Endodermal cell (in vitro differentiated cells): ENCODE measurements at regions not wholly inside any gene's neighbourhood (a gene's known extent, or its start where the extent isn't known, plus 50 kb on each side); places are given as distances from the start of the nearest gene placed in this dataset.
"Not testable (repeated sequence)": the region's sequence is repeated elsewhere in the genome, so short reads cannot be mapped to it uniquely, and the experiment has no call there.

Experiments
- DNase-seq: peaks from one replicate; pipeline ENCODE4 v3.0.0-alpha.2; 2017
- H3K27ac ChIP-seq: 2 replicates; pipeline ENCODE4 v1.5.1; 2013; ENCODE audit warnings: mild to moderate bottlenecking, low read depth, low read length, moderate library complexity
- H3K27me3 ChIP-seq: 2 replicates; pipeline ENCODE4 v1.6.1; 2013; ENCODE audit warnings: mild to moderate bottlenecking, low read length, moderate library complexity; ENCODE audit not compliant: insufficient read depth, control insufficient read depth, poor library complexity, severe bottlenecking
- H3K36me3 ChIP-seq: 2 replicates; pipeline ENCODE4 v1.7.0; 2013; ENCODE audit warnings: mild to moderate bottlenecking, low read length, moderate library complexity; ENCODE audit not compliant: control insufficient read depth, insufficient read depth
- H3K4me1 ChIP-seq: one replicate; pipeline ENCODE4 v1.7.0; 2013; ENCODE audit warnings: low read length; ENCODE audit not compliant: control insufficient read depth, insufficient read depth
- H3K4me3 ChIP-seq: 2 replicates; pipeline ENCODE4 v1.5.1; 2013; ENCODE audit warnings: mild to moderate bottlenecking, low read length, moderate library complexity
- H3K9ac ChIP-seq: 2 replicates; pipeline ENCODE4 v1.6.1; 2013; ENCODE audit warnings: mild to moderate bottlenecking, low read length, moderate library complexity; ENCODE audit not compliant: poor library complexity, severe bottlenecking; ENCODE audit errors: extremely low read depth
- H3K9me3 ChIP-seq: 2 replicates; pipeline ENCODE4 v1.6.1; 2013; ENCODE audit warnings: mild to moderate bottlenecking, low read length, moderate library complexity; ENCODE audit not compliant: control insufficient read depth
- H3K27ac Mint-ChIP-seq: 2 replicates; pipeline ENCODE4 v1.8.0; 2020; ENCODE audit warnings: mixed read lengths
- H3K27me3 Mint-ChIP-seq: 2 replicates; pipeline ENCODE4 v1.8.0; 2021; ENCODE audit warnings: mild to moderate bottlenecking, mixed read lengths; ENCODE audit not compliant: insufficient read depth
- H3K36me3 Mint-ChIP-seq: 2 replicates; pipeline ENCODE4 v1.8.0; 2020; ENCODE audit warnings: low read depth, mixed read lengths
- H3K4me1 Mint-ChIP-seq: 2 replicates; pipeline ENCODE4 v1.8.0; 2020; ENCODE audit warnings: mixed read lengths
- H3K4me3 Mint-ChIP-seq: 2 replicates; pipeline ENCODE4 v1.8.0; 2020; ENCODE audit warnings: mild to moderate bottlenecking, moderate library complexity, mixed read lengths
- H3K9me3 Mint-ChIP-seq: 2 replicates; pipeline ENCODE4 v1.8.0; 2020; ENCODE audit warnings: mild to moderate bottlenecking, mixed read lengths
- WGBS, 2 experiments: methylation state at CpG; one replicate each; pipeline versions ENCODE4 v1.1.5 to v1.1.7; 2013; ENCODE audit warnings: missing lambda C conversion rate in 2 of 2, mixed read lengths in 1 of 2; ENCODE audit not compliant: insufficient coverage in 1 of 2, insufficient read length in 1 of 2; 5-methylcytosine and 5-hydroxymethylcytosine counted together
- TF ChIP-seq, protein P1 (sequence below): fragments of 200-600 bp; sonication (generic); conservative IDR thresholded peaks from 2 replicates; pipeline ENCODE4 v1.5.0; 2021; ENCODE audit warnings: antibody characterized with exemption, mild to moderate bottlenecking

DNA sequence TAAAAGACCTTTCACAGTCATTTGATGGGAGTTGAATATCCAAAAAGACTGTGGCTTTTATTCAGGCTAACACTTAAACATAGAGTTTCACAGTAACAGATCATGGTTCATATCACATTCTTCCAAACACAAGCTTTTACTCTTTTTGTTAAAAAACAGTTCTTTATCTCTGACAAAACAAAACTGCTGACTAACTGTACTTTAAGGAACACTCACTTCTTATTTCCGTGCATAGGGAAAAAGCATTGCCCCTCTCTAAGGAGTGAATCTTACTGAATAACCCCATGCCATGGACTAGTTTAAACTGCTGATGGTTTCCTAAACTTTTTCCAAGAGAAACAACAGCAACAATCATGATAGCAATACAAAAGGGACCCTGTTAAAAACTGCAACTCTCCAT, 297.0 kb upstream of the INTU start:
- DNase-seq: no peak
- Mint-ChIP-seq H3K4me1 (no peaks in the 10 kb centered on the region), H3K27ac (no peak overlapping the region), H3K4me3 (no peak overlapping the region), H3K27me3 (no peaks in the 10 kb centered on the region), H3K36me3 (no peaks in the 10 kb centered on the region), H3K9me3 (no peaks in the 10 kb centered on the region)
- H3K9me3 ChIP-seq: no peaks in the 10 kb centered on the region
- H3K27me3 ChIP-seq: no peaks in the 10 kb centered on the region
- H3K9ac ChIP-seq: no peak overlapping the region
- TF ChIP-seq, protein P1, sequence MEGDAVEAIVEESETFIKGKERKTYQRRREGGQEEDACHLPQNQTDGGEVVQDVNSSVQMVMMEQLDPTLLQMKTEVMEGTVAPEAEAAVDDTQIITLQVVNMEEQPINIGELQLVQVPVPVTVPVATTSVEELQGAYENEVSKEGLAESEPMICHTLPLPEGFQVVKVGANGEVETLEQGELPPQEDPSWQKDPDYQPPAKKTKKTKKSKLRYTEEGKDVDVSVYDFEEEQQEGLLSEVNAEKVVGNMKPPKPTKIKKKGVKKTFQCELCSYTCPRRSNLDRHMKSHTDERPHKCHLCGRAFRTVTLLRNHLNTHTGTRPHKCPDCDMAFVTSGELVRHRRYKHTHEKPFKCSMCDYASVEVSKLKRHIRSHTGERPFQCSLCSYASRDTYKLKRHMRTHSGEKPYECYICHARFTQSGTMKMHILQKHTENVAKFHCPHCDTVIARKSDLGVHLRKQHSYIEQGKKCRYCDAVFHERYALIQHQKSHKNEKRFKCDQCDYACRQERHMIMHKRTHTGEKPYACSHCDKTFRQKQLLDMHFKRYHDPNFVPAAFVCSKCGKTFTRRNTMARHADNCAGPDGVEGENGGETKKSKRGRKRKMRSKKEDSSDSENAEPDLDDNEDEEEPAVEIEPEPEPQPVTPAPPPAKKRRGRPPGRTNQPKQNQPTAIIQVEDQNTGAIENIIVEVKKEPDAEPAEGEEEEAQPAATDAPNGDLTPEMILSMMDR: no peak
- no peaks in the 10 kb centered on the region for H3K4me1 ChIP-seq
- no peak overlapping the region for H3K27ac ChIP-seq
- H3K4me3 ChIP-seq: no peak overlapping the region
- no peaks in the 10 kb centered on the region for H3K36me3 ChIP-seq
- WGBS, 2 experiments: 94 to 100% methylated on average over 1 of the region's 1 CpG

DNA sequence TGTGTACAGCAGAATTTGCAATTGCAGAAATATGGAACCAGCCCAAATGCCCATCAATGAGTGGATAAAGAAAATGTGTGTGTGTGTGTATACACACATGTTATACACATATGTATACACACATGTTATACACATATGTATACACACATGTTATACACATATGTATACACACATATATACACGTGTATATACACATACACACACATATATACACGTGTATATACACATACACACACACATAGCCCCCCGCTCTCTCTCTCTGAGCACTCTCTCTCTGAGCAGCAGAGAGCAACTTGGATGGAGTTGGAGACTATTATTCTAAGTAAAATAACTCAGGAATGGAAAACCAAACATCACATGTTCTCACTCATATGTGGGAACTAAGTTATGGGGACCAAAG, 289.6 kb upstream of the INTU start:
- H3K4me3 Mint-ChIP-seq, H3K9ac ChIP-seq, DNase-seq, H3K4me1 ChIP-seq, H3K4me1 Mint-ChIP-seq, H3K27ac ChIP-seq, H3K27ac Mint-ChIP-seq, H3K9me3 ChIP-seq, H3K27me3 ChIP-seq, H3K36me3 ChIP-seq, H3K9me3 Mint-ChIP-seq, H3K36me3 Mint-ChIP-seq, H3K4me3 ChIP-seq, H3K27me3 Mint-ChIP-seq: not testable (repeated sequence)
- WGBS, 2 experiments: 82% methylated on average over 3 of the region's 3 CpGs; no CpG with 5 or more reads in 1 of the 2 experiments

DNA sequence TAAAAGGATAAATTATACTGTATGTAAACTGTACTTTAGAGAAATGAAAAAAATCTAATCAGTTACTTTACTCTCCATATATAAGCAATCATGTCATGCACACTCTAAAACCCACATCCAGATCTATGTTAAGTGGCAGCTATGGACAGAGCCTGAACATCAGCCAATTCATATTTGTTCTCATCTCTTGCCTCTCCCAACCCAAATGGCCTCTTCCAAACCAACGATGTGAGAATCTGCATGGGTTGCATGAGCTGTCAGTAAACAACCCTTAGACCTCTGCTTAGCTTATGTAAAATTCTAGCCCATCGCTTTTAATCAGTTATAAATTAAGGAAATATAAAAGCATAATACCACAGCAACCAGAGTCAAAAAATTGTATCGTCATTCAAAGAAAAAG, 288.7 kb upstream of the INTU start:
- Mint-ChIP-seq H3K27ac (no peak overlapping the region), H3K4me1 (no peaks in the 10 kb centered on the region), H3K27me3 (no peaks in the 10 kb centered on the region), H3K9me3 (peaks cover under 1% of the 10 kb centered on the region), H3K36me3 (no peaks in the 10 kb centered on the region), H3K4me3 (no peak overlapping the region)
- no peaks in the 10 kb centered on the region for H3K9me3 ChIP-seq
- no peak overlapping the region for H3K27ac ChIP-seq
- no peaks in the 10 kb centered on the region for H3K4me1 ChIP-seq
- H3K9ac ChIP-seq: no peak overlapping the region
- TF ChIP-seq, protein P1: no peak
- no peak for DNase-seq
- H3K4me3 ChIP-seq: no peak overlapping the region
- H3K27me3 ChIP-seq: no peaks in the 10 kb centered on the region
- no peaks in the 10 kb centered on the region for H3K36me3 ChIP-seq
- WGBS, 2 experiments: 85 to 100% methylated on average over 1 to 3 of the region's 3 CpGs

DNA sequence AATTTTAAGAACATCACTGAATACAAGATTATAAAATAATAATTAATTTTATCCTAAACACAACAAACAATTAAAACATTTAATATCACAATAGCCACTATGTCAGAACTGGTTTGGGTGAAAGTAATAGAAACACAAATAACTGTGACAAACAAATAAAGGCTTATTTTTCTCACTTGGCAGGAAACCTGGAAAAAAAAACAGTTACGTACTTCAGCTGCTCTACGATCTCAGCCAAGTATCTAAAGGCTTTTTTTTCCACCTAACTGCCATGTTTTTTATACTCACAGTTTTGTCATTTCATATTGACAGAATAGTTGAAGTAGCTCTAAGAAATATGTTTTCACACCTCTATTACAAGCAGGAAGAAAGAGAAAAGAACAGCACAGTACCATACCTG, 284.8 kb upstream of the INTU start:
- Mint-ChIP-seq H3K9me3 (peaks cover 10% of the 10 kb centered on the region), H3K4me3 (no peak overlapping the region), H3K27me3 (no peaks in the 10 kb centered on the region), H3K36me3 (no peaks in the 10 kb centered on the region), H3K27ac (no peak overlapping the region), H3K4me1 (no peaks in the 10 kb centered on the region)
- H3K27ac ChIP-seq: no peak overlapping the region
- no peaks in the 10 kb centered on the region for H3K27me3 ChIP-seq
- H3K4me1 ChIP-seq: no peaks in the 10 kb centered on the region
- DNase-seq: no peak
- no peak overlapping the region for H3K9ac ChIP-seq
- H3K9me3 ChIP-seq: peaks cover 5% of the 10 kb centered on the region
- TF ChIP-seq, protein P1: no peak
- H3K36me3 ChIP-seq: no peaks in the 10 kb centered on the region
- WGBS, 2 experiments: 94% methylated on average over 2 of the region's 2 CpGs; no CpG with 5 or more reads in 1 of the 2 experiments
- no peak overlapping the region for H3K4me3 ChIP-seq
